SK-N-SH treated with all-trans-retinoic acid at 6 μM for 48 hours (cell line): ENCODE measurements at regions not wholly inside any gene's neighbourhood (a gene's known extent, or its start where the extent isn't known, plus 50 kb on each side); places are given as distances from the start of the nearest gene placed in this dataset.

Experiments used
- ATAC-seq: fragments of 200-7000 bp; cut with Tn5 transposase; 3 replicates; pipeline ENCODE4 v1.9.1; 2020; ENCODE audit warnings: mild to moderate bottlenecking, moderate library complexity
- BACH2 ChIP-seq: fragments of 250-450 bp; sonication (Bioruptor Pico); IDR thresholded peaks from 2 replicates; pipeline ENCODE4 v1.9.0; 2021; ENCODE audit warnings: mild to moderate bottlenecking, borderline replicate concordance
- CSDC2 ChIP-seq: fragments of 250-450 bp; sonication (Bioruptor Pico); IDR thresholded peaks from 2 replicates; pipeline ENCODE4 v1.5.0; 2020; ENCODE audit warnings: mild to moderate bottlenecking, moderate library complexity
- ESRRG ChIP-seq: fragments of 250-450 bp; sonication (Bioruptor Pico); IDR thresholded peaks from 2 replicates; pipeline ENCODE4 v1.6.1; 2021; ENCODE audit warnings: mild to moderate bottlenecking
- GLIS3 ChIP-seq: fragments of 250-450 bp; sonication (Bioruptor Pico); IDR thresholded peaks from 2 replicates; pipeline ENCODE4 v1.5.0; 2020; ENCODE audit warnings: mild to moderate bottlenecking, moderate library complexity
- ISL1 ChIP-seq: fragments of 250-450 bp; sonication (Bioruptor Pico); IDR thresholded peaks from 2 replicates; pipeline ENCODE4 v2.1.2; 2022; ENCODE audit warnings: mild to moderate bottlenecking, moderate library complexity
- OSR1 ChIP-seq: fragments of 250-450 bp; sonication (Bioruptor Pico); IDR thresholded peaks from 2 replicates; pipeline ENCODE4 v1.8.0; 2022; ENCODE audit warnings: moderate library complexity, mild to moderate bottlenecking, inconsistent platforms
- PPARA ChIP-seq: fragments of 250-450 bp; sonication (Bioruptor Pico); IDR thresholded peaks from 2 replicates; pipeline ENCODE4 v1.5.0; 2020; ENCODE audit warnings: mild to moderate bottlenecking, borderline replicate concordance
- SNAI2 ChIP-seq: fragments of 250-450 bp; sonication (Bioruptor Pico); IDR thresholded peaks from 2 replicates; pipeline ENCODE4 v1.5.0; 2020; ENCODE audit warnings: mild to moderate bottlenecking, moderate library complexity
- TCF4 ChIP-seq: fragments of 250-450 bp; sonication (Bioruptor Pico); IDR thresholded peaks from 2 replicates; pipeline ENCODE4 v1.8.0; 2021; ENCODE audit warnings: mild to moderate bottlenecking, moderate library complexity, borderline replicate concordance
- TOX ChIP-seq: fragments of 250-450 bp; sonication (Bioruptor Pico); IDR thresholded peaks from 2 replicates; pipeline ENCODE4 v1.8.0; 2021; ENCODE audit warnings: mild to moderate bottlenecking, moderate library complexity, borderline replicate concordance
- ZFP30 ChIP-seq: fragments of 450-650 bp; formaldehyde crosslinking; IDR thresholded peaks from 2 replicates; pipeline ENCODE4 v1.5.0; 2022; ENCODE audit warnings: mild to moderate bottlenecking, moderate library complexity
- ZNF565 ChIP-seq: fragments of 450-650 bp; formaldehyde crosslinking; conservative IDR thresholded peaks from 2 replicates; pipeline ENCODE4 v1.5.0; 2020; ENCODE audit warnings: low read depth, mild to moderate bottlenecking, moderate library complexity
- ZNF70 ChIP-seq: fragments of 450-650 bp; formaldehyde crosslinking; IDR thresholded peaks from 2 replicates; pipeline ENCODE4 v1.5.0; 2020; ENCODE audit warnings: mild to moderate bottlenecking, moderate library complexity
- ZNF8 ChIP-seq: fragments of 450-650 bp; formaldehyde crosslinking; IDR thresholded peaks from 2 replicates; pipeline ENCODE4 v1.5.0; 2020; ENCODE audit warnings: mild to moderate bottlenecking, moderate library complexity
- TF ChIP-seq, protein P1 (sequence below): fragments of 250-450 bp; sonication (Bioruptor Pico); IDR thresholded peaks from 2 replicates; pipeline ENCODE4 v1.5.0; 2020; ENCODE audit warnings: mild to moderate bottlenecking, moderate library complexity
- TF ChIP-seq, protein P2 (sequence below): fragments of 250-450 bp; sonication (Bioruptor Pico); IDR thresholded peaks from 2 replicates; pipeline ENCODE4 v1.8.0; 2020; ENCODE audit warnings: mild to moderate bottlenecking, moderate library complexity, borderline replicate concordance
- TF ChIP-seq, protein P3 (sequence below): fragments of 250-450 bp; sonication (Bioruptor Pico); IDR thresholded peaks from 2 replicates; pipeline ENCODE4 v1.8.0; 2021; ENCODE audit warnings: low read depth, mild to moderate bottlenecking, moderate library complexity, borderline replicate concordance
- TF ChIP-seq, protein P4 (sequence below): fragments of 250-450 bp; sonication (Bioruptor Pico); IDR thresholded peaks from 2 replicates; pipeline ENCODE4 v1.5.1; 2021; ENCODE audit warnings: mild to moderate bottlenecking, moderate library complexity

DNA sequence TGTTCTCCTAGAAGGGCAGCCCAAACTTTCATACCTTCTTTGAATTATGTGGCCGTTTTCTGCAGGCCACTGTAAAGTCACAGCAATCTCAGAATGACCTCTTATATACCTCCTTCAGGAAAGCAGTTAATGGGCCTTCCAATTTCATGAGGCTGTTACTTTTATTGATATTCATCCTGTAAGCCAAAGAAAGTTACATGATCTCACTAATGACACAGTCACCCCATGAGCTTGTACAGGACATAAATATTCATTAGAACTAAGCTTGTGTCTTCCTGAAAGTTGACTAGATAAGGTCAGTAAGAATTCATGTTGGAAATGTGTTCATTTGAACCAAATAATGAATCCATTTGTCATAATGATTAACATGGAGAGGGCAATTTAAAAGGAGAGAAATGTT, 283.1 kb upstream of the NWD2 start:
- ATAC-seq = no peak
- TF ChIP-seq TOX (CRISPR knock-in tag) (no peak), ISL1 (CRISPR knock-in tag) (no peak), CSDC2 (CRISPR knock-in tag) (no peak), GLIS3 (CRISPR knock-in tag) (no peak), ZNF70 (CRISPR knock-in tag) (no peak), ZNF8 (no peak), ZNF565 (CRISPR knock-in tag) (no peak), ZFP30 (CRISPR knock-in tag) (no peak)
- TF ChIP-seq, protein P1, sequence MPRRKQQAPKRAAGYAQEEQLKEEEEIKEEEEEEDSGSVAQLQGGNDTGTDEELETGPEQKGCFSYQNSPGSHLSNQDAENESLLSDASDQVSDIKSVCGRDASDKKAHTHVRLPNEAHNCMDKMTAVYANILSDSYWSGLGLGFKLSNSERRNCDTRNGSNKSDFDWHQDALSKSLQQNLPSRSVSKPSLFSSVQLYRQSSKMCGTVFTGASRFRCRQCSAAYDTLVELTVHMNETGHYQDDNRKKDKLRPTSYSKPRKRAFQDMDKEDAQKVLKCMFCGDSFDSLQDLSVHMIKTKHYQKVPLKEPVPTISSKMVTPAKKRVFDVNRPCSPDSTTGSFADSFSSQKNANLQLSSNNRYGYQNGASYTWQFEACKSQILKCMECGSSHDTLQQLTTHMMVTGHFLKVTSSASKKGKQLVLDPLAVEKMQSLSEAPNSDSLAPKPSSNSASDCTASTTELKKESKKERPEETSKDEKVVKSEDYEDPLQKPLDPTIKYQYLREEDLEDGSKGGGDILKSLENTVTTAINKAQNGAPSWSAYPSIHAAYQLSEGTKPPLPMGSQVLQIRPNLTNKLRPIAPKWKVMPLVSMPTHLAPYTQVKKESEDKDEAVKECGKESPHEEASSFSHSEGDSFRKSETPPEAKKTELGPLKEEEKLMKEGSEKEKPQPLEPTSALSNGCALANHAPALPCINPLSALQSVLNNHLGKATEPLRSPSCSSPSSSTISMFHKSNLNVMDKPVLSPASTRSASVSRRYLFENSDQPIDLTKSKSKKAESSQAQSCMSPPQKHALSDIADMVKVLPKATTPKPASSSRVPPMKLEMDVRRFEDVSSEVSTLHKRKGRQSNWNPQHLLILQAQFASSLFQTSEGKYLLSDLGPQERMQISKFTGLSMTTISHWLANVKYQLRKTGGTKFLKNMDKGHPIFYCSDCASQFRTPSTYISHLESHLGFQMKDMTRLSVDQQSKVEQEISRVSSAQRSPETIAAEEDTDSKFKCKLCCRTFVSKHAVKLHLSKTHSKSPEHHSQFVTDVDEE = no peak
- TF ChIP-seq, protein P2, sequence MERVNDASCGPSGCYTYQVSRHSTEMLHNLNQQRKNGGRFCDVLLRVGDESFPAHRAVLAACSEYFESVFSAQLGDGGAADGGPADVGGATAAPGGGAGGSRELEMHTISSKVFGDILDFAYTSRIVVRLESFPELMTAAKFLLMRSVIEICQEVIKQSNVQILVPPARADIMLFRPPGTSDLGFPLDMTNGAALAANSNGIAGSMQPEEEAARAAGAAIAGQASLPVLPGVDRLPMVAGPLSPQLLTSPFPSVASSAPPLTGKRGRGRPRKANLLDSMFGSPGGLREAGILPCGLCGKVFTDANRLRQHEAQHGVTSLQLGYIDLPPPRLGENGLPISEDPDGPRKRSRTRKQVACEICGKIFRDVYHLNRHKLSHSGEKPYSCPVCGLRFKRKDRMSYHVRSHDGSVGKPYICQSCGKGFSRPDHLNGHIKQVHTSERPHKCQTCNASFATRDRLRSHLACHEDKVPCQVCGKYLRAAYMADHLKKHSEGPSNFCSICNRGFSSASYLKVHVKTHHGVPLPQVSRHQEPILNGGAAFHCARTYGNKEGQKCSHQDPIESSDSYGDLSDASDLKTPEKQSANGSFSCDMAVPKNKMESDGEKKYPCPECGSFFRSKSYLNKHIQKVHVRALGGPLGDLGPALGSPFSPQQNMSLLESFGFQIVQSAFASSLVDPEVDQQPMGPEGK (CRISPR knock-in tag) = no peak
- TF ChIP-seq, protein P3, sequence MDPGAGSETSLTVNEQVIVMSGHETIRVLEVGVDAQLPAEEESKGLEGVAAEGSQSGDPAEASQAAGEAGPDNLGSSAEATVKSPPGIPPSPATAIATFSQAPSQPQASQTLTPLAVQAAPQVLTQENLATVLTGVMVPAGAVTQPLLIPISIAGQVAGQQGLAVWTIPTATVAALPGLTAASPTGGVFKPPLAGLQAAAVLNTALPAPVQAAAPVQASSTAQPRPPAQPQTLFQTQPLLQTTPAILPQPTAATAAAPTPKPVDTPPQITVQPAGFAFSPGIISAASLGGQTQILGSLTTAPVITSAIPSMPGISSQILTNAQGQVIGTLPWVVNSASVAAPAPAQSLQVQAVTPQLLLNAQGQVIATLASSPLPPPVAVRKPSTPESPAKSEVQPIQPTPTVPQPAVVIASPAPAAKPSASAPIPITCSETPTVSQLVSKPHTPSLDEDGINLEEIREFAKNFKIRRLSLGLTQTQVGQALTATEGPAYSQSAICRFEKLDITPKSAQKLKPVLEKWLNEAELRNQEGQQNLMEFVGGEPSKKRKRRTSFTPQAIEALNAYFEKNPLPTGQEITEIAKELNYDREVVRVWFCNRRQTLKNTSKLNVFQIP (CRISPR knock-in tag) = no peak
- TF ChIP-seq, protein P4, sequence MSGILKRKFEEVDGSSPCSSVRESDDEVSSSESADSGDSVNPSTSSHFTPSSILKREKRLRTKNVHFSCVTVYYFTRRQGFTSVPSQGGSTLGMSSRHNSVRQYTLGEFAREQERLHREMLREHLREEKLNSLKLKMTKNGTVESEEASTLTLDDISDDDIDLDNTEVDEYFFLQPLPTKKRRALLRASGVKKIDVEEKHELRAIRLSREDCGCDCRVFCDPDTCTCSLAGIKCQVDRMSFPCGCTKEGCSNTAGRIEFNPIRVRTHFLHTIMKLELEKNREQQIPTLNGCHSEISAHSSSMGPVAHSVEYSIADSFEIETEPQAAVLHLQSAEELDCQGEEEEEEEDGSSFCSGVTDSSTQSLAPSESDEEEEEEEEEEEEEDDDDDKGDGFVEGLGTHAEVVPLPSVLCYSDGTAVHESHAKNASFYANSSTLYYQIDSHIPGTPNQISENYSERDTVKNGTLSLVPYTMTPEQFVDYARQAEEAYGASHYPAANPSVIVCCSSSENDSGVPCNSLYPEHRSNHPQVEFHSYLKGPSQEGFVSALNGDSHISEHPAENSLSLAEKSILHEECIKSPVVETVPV (CRISPR knock-in tag) = no peak
- TF ChIP-seq, all 23 proteins: peak for 0

DNA sequence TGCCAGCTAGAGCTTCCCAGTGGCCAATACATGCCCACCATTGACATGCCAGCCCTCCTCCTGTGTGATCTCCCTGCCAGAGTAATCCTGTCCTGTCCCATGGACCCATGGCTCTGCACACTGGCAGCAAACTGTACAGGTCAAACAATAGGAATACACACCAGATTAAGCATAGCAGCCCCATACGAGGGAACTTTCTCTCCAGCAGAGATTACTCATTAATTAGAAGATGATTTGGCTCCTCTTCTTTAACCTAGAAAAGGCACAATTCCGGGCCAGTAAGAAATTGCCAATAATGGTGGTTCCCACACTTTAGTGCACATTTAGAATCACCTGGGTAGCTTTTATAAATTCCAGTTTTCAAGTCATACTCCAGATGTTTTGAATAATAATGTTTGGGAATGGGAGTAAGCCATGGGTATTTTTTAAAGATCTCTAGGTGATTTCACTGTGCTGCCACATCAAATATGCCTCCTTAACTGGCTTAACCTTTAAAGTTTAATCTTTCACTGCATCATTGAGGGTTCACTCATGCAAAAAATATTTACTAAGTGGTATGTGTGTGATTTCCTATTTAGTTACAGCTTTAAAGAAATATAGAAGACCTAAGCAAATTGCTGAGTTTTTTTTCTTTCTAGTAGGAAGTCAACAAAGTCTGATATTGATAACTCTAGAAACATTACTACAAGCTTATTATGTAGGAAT, 277.6 kb upstream of the NWD2 start:
- TF ChIP-seq ESRRG (CRISPR knock-in tag) = no peak
- TF ChIP-seq, protein P3 (CRISPR knock-in tag) = no peak
- no peak for TF ChIP-seq PPARA (CRISPR knock-in tag)
- no peak for TF ChIP-seq GLIS3 (CRISPR knock-in tag)
- TF ChIP-seq, protein P4 (CRISPR knock-in tag) = no peak
- no peak for TF ChIP-seq SNAI2 (CRISPR knock-in tag)
- TF ChIP-seq OSR1 (CRISPR knock-in tag) = no peak
- TF ChIP-seq ZFP30 (CRISPR knock-in tag) = no peak
- TF ChIP-seq BACH2 (CRISPR knock-in tag) = no peak
- TF ChIP-seq CSDC2 (CRISPR knock-in tag) = no peak
- no peak for TF ChIP-seq TCF4 (CRISPR knock-in tag)
- TF ChIP-seq ISL1 (CRISPR knock-in tag) = no peak
- no peak for ATAC-seq
